SK-N-SH treated with all-trans-retinoic acid at 6 μM for 48 hours (cell line): ENCODE measurements at regions not wholly inside any gene's neighbourhood (a gene's known extent, or its start where the extent isn't known, plus 50 kb on each side); places are given as distances from the start of the nearest gene placed in this dataset.
"Not testable (repeated sequence)": the region's sequence is repeated elsewhere in the genome, so short reads cannot be mapped to it uniquely, and the experiment has no call there.

ENCODE experiments used
- ATAC-seq: fragments of 200-7000 bp; cut with Tn5 transposase; 3 replicates; pipeline ENCODE4 v1.9.1; 2020; ENCODE audit warnings: mild to moderate bottlenecking, moderate library complexity
- ARNTL ChIP-seq: fragments of 450-650 bp; formaldehyde crosslinking; IDR thresholded peaks from 2 replicates; pipeline ENCODE4 v1.5.0; 2020; ENCODE audit warnings: low read depth, mild to moderate bottlenecking, moderate library complexity, borderline replicate concordance
- BACH2 ChIP-seq: fragments of 250-450 bp; sonication (Bioruptor Pico); IDR thresholded peaks from 2 replicates; pipeline ENCODE4 v1.9.0; 2021; ENCODE audit warnings: mild to moderate bottlenecking, borderline replicate concordance
- CSDC2 ChIP-seq: fragments of 250-450 bp; sonication (Bioruptor Pico); IDR thresholded peaks from 2 replicates; pipeline ENCODE4 v1.5.0; 2020; ENCODE audit warnings: mild to moderate bottlenecking, moderate library complexity
- ESRRG ChIP-seq: fragments of 250-450 bp; sonication (Bioruptor Pico); IDR thresholded peaks from 2 replicates; pipeline ENCODE4 v1.6.1; 2021; ENCODE audit warnings: mild to moderate bottlenecking
- GLIS3 ChIP-seq: fragments of 250-450 bp; sonication (Bioruptor Pico); IDR thresholded peaks from 2 replicates; pipeline ENCODE4 v1.5.0; 2020; ENCODE audit warnings: mild to moderate bottlenecking, moderate library complexity
- ISL1 ChIP-seq: fragments of 250-450 bp; sonication (Bioruptor Pico); IDR thresholded peaks from 2 replicates; pipeline ENCODE4 v2.1.2; 2022; ENCODE audit warnings: mild to moderate bottlenecking, moderate library complexity
- OSR1 ChIP-seq: fragments of 250-450 bp; sonication (Bioruptor Pico); IDR thresholded peaks from 2 replicates; pipeline ENCODE4 v1.8.0; 2022; ENCODE audit warnings: moderate library complexity, mild to moderate bottlenecking, inconsistent platforms
- PPARA ChIP-seq: fragments of 250-450 bp; sonication (Bioruptor Pico); IDR thresholded peaks from 2 replicates; pipeline ENCODE4 v1.5.0; 2020; ENCODE audit warnings: mild to moderate bottlenecking, borderline replicate concordance
- RARB ChIP-seq: fragments of 250-450 bp; sonication (Bioruptor Pico); IDR thresholded peaks from 2 replicates; pipeline ENCODE4 v1.8.0; 2021; ENCODE audit warnings: mild to moderate bottlenecking, moderate library complexity
- SNAI2 ChIP-seq: fragments of 250-450 bp; sonication (Bioruptor Pico); IDR thresholded peaks from 2 replicates; pipeline ENCODE4 v1.5.0; 2020; ENCODE audit warnings: mild to moderate bottlenecking, moderate library complexity
- TCF4 ChIP-seq: fragments of 250-450 bp; sonication (Bioruptor Pico); IDR thresholded peaks from 2 replicates; pipeline ENCODE4 v1.8.0; 2021; ENCODE audit warnings: mild to moderate bottlenecking, moderate library complexity, borderline replicate concordance
- ZC3H10 ChIP-seq: fragments of 250-450 bp; sonication (Bioruptor Pico); IDR thresholded peaks from 2 replicates; pipeline ENCODE4 v1.5.1; 2021; ENCODE audit warnings: mild to moderate bottlenecking, moderate library complexity
- ZFP3 ChIP-seq: fragments of 250-450 bp; sonication (Bioruptor Pico); IDR thresholded peaks from 2 replicates; pipeline ENCODE4 v1.5.0; 2020; ENCODE audit warnings: mild to moderate bottlenecking, moderate library complexity
- ZFP30 ChIP-seq: fragments of 450-650 bp; formaldehyde crosslinking; IDR thresholded peaks from 2 replicates; pipeline ENCODE4 v1.5.0; 2022; ENCODE audit warnings: mild to moderate bottlenecking, moderate library complexity
- ZNF565 ChIP-seq: fragments of 450-650 bp; formaldehyde crosslinking; conservative IDR thresholded peaks from 2 replicates; pipeline ENCODE4 v1.5.0; 2020; ENCODE audit warnings: low read depth, mild to moderate bottlenecking, moderate library complexity
- ZNF70 ChIP-seq: fragments of 450-650 bp; formaldehyde crosslinking; IDR thresholded peaks from 2 replicates; pipeline ENCODE4 v1.5.0; 2020; ENCODE audit warnings: mild to moderate bottlenecking, moderate library complexity
- TF ChIP-seq, protein P1 (sequence below): fragments of 250-450 bp; sonication (Bioruptor Pico); IDR thresholded peaks from 2 replicates; pipeline ENCODE4 v1.8.0; 2020; ENCODE audit warnings: mild to moderate bottlenecking, moderate library complexity, borderline replicate concordance
- TF ChIP-seq, protein P2 (sequence below): fragments of 250-450 bp; sonication (Bioruptor Pico); IDR thresholded peaks from 2 replicates; pipeline ENCODE4 v1.5.0; 2020; ENCODE audit warnings: mild to moderate bottlenecking, moderate library complexity
- TF ChIP-seq, protein P3 (sequence below): fragments of 250-450 bp; sonication (Bioruptor Pico); IDR thresholded peaks from 2 replicates; pipeline ENCODE4 v1.8.0; 2021; ENCODE audit warnings: low read depth, mild to moderate bottlenecking, moderate library complexity, borderline replicate concordance
- TF ChIP-seq, protein P4 (sequence below): fragments of 250-450 bp; sonication (Bioruptor Pico); IDR thresholded peaks from 2 replicates; pipeline ENCODE4 v1.5.1; 2021; ENCODE audit warnings: mild to moderate bottlenecking, moderate library complexity

- TF ChIP-seq TCF4 (CRISPR knock-in tag) (no peak), SNAI2 (no peak), GLIS3 (CRISPR knock-in tag) (no peak), ISL1 (CRISPR knock-in tag) (no peak), ZNF565 (CRISPR knock-in tag) (no peak)
- TF ChIP-seq, protein P1, sequence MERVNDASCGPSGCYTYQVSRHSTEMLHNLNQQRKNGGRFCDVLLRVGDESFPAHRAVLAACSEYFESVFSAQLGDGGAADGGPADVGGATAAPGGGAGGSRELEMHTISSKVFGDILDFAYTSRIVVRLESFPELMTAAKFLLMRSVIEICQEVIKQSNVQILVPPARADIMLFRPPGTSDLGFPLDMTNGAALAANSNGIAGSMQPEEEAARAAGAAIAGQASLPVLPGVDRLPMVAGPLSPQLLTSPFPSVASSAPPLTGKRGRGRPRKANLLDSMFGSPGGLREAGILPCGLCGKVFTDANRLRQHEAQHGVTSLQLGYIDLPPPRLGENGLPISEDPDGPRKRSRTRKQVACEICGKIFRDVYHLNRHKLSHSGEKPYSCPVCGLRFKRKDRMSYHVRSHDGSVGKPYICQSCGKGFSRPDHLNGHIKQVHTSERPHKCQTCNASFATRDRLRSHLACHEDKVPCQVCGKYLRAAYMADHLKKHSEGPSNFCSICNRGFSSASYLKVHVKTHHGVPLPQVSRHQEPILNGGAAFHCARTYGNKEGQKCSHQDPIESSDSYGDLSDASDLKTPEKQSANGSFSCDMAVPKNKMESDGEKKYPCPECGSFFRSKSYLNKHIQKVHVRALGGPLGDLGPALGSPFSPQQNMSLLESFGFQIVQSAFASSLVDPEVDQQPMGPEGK (CRISPR knock-in tag), result no peak
- TF ChIP-seq, all 23 proteins: peak for 0
- no peak for ATAC-seq
These were observed 178.8 kb downstream of the SLC38A4 start for GRCh38 chr12:46647034-46647433.

DNA sequence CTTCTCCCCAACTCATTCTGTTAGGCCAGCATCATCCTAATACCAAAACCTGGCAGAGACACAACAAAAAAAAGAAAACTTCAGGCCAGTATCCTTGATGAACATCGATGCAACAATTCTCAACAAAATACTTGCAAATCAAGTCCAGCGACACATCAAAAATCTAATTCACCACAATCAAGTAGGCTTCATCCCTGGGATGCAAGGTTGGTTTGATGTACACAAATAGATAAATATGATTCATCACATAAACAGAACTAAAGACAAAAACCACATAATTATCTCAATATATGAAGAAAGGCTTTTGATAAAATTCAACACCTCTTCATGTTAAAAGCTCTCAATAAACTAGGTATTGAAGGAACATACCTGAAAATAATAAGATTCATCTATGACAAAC is 184.1 kb downstream of the SLC38A4 start:
- not testable (repeated sequence) for ATAC-seq

DNA sequence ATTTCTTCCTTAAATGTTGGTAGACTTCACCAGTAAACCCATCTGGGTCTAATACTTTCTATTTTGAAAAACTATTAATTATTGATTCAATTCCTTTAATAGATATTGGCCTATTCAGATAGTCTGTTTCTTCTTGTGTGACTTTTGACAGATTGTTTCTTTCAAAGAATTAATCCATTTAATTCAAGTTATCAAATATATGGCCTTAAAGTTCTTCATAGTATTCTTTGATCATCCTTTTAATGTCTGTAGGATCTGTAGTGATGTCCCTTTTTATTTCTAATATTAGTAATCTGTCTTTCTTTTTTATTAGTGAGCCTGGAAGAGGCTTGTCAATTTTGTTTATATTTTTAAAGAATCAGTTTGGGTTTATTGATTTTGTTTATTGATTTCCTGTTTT is 190.0 kb downstream of the SLC38A4 start:
- ATAC-seq, result no peak
- TF ChIP-seq ESRRG (CRISPR knock-in tag), result no peak
- no peak for TF ChIP-seq BACH2
- no peak for TF ChIP-seq ISL1 (CRISPR knock-in tag)
- no peak for TF ChIP-seq ZNF70
- no peak for TF ChIP-seq GLIS3 (CRISPR knock-in tag)
- no peak for TF ChIP-seq RARB (CRISPR knock-in tag)
- TF ChIP-seq, protein P2, sequence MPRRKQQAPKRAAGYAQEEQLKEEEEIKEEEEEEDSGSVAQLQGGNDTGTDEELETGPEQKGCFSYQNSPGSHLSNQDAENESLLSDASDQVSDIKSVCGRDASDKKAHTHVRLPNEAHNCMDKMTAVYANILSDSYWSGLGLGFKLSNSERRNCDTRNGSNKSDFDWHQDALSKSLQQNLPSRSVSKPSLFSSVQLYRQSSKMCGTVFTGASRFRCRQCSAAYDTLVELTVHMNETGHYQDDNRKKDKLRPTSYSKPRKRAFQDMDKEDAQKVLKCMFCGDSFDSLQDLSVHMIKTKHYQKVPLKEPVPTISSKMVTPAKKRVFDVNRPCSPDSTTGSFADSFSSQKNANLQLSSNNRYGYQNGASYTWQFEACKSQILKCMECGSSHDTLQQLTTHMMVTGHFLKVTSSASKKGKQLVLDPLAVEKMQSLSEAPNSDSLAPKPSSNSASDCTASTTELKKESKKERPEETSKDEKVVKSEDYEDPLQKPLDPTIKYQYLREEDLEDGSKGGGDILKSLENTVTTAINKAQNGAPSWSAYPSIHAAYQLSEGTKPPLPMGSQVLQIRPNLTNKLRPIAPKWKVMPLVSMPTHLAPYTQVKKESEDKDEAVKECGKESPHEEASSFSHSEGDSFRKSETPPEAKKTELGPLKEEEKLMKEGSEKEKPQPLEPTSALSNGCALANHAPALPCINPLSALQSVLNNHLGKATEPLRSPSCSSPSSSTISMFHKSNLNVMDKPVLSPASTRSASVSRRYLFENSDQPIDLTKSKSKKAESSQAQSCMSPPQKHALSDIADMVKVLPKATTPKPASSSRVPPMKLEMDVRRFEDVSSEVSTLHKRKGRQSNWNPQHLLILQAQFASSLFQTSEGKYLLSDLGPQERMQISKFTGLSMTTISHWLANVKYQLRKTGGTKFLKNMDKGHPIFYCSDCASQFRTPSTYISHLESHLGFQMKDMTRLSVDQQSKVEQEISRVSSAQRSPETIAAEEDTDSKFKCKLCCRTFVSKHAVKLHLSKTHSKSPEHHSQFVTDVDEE (CRISPR knock-in tag), result no peak
- no peak for TF ChIP-seq PPARA (CRISPR knock-in tag)
- no peak for TF ChIP-seq ZC3H10 (CRISPR knock-in tag)
- TF ChIP-seq ZFP30 (CRISPR knock-in tag), result no peak
- TF ChIP-seq OSR1 (CRISPR knock-in tag), result no peak
- no peak for TF ChIP-seq SNAI2
- TF ChIP-seq TCF4 (CRISPR knock-in tag), result no peak
- TF ChIP-seq ZFP3 (CRISPR knock-in tag), result no peak
- TF ChIP-seq, protein P1 (CRISPR knock-in tag), result no peak

DNA sequence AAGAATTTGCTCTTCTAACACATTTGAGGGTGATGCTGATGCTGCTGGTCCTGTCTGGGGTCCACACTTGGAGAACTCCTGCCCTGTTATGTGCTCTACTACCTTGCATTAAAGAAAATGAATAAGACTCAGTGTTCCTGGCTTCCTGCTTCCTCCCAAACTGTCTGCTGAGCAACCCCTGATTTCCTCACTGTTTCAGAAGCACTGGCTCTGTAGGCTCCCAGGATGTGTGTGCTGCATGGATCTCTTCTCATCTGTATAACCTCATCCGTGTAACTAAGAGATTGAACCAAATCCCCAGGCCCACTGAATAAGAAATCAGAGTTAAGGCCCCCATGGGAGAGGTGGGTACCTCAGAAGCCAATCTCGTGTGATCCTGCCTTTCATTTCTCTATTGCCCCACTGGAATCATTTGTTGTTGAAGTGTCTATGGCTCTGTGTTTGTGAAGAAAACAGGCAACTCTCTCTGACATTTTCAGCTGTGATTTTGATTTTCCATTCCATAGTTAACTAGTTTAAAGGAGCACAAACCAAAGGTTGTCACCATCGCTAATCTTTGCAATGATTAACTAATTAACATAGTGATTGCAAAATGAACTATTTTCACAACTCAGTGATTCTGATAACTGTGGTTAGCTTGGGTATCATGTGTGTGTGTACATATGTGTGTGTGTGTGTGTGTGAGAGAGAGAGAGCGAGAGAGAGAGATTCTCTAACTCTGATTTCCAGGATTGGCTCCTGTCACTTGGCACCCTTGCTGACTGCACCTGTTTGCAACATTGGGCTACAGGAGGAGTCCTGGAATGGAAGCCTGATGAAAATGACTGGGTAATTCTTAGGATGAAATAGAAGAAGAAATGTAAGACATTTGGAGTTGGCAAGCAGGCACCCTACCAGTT is 196.2 kb downstream of the SLC38A4 start:
- no peak for TF ChIP-seq RARB (CRISPR knock-in tag)
- no peak for TF ChIP-seq PPARA (CRISPR knock-in tag)
- no peak for TF ChIP-seq ARNTL
- no peak for TF ChIP-seq OSR1 (CRISPR knock-in tag)
- TF ChIP-seq SNAI2, result no peak
- no peak for TF ChIP-seq ZNF70
- no peak for TF ChIP-seq ISL1 (CRISPR knock-in tag)
- no peak for TF ChIP-seq CSDC2
- no peak for ATAC-seq

GRCh38 chr12:46628176-46628575 is 197.6 kb downstream of the SLC38A4 start:
- TF ChIP-seq ZC3H10 (CRISPR knock-in tag) (no peak), ZFP3 (CRISPR knock-in tag) (no peak), PPARA (CRISPR knock-in tag) (no peak), ZNF70 (no peak), GLIS3 (CRISPR knock-in tag) (no peak), BACH2 (no peak)
- TF ChIP-seq, protein P1 (CRISPR knock-in tag), result no peak
- TF ChIP-seq, protein P3, sequence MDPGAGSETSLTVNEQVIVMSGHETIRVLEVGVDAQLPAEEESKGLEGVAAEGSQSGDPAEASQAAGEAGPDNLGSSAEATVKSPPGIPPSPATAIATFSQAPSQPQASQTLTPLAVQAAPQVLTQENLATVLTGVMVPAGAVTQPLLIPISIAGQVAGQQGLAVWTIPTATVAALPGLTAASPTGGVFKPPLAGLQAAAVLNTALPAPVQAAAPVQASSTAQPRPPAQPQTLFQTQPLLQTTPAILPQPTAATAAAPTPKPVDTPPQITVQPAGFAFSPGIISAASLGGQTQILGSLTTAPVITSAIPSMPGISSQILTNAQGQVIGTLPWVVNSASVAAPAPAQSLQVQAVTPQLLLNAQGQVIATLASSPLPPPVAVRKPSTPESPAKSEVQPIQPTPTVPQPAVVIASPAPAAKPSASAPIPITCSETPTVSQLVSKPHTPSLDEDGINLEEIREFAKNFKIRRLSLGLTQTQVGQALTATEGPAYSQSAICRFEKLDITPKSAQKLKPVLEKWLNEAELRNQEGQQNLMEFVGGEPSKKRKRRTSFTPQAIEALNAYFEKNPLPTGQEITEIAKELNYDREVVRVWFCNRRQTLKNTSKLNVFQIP (CRISPR knock-in tag), result no peak
- TF ChIP-seq, protein P4, sequence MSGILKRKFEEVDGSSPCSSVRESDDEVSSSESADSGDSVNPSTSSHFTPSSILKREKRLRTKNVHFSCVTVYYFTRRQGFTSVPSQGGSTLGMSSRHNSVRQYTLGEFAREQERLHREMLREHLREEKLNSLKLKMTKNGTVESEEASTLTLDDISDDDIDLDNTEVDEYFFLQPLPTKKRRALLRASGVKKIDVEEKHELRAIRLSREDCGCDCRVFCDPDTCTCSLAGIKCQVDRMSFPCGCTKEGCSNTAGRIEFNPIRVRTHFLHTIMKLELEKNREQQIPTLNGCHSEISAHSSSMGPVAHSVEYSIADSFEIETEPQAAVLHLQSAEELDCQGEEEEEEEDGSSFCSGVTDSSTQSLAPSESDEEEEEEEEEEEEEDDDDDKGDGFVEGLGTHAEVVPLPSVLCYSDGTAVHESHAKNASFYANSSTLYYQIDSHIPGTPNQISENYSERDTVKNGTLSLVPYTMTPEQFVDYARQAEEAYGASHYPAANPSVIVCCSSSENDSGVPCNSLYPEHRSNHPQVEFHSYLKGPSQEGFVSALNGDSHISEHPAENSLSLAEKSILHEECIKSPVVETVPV (CRISPR knock-in tag), result no peak
- TF ChIP-seq, all 23 proteins: peak for 0
- no peak for ATAC-seq
